H9 (cell line): ENCODE measurements at regions not wholly inside any gene's neighbourhood (a gene's known extent, or its start where the extent isn't known, plus 50 kb on each side); places are given as distances from the start of the nearest gene placed in this dataset.

ENCODE experiments used
- DNase-seq: peaks from one replicate; pipeline ENCODE4 v3.0.0-alpha.2; 2017
- H2AFZ ChIP-seq: one replicate; pipeline ENCODE4 v1.6.1; 2013; ENCODE audit warnings: mild to moderate bottlenecking, low read length, control low read depth, moderate library complexity
- H2AK5ac ChIP-seq: 2 replicates; pipeline ENCODE4 v1.6.1; 2013; ENCODE audit warnings: low read length, control low read depth, mixed read lengths; ENCODE audit not compliant: insufficient read length
- H2BK120ac ChIP-seq: one replicate; pipeline ENCODE4 v1.6.1; 2013; ENCODE audit warnings: low read depth, mild to moderate bottlenecking, low read length, control low read depth, inconsistent platforms; ENCODE audit not compliant: poor library complexity, severe bottlenecking
- H2BK12ac ChIP-seq: 2 replicates; pipeline ENCODE4 v1.6.1; 2013; ENCODE audit warnings: low read length, control low read depth, mixed read lengths, low read depth; ENCODE audit not compliant: insufficient read length
- H2BK15ac ChIP-seq: 2 replicates; pipeline ENCODE4 v1.6.1; 2013; ENCODE audit warnings: low read depth, low read length, control low read depth
- H2BK20ac ChIP-seq: one replicate; pipeline ENCODE4 v1.6.1; 2013; ENCODE audit warnings: low read depth, mild to moderate bottlenecking, low read length, control low read depth, inconsistent platforms; ENCODE audit not compliant: poor library complexity, severe bottlenecking
- H2BK5ac ChIP-seq: 2 replicates; pipeline ENCODE4 v1.6.1; 2013; ENCODE audit warnings: low read length, control low read depth, mixed read lengths; ENCODE audit not compliant: insufficient read length
- H3K14ac ChIP-seq: 2 replicates; pipeline ENCODE4 v1.6.1; 2013; ENCODE audit warnings: low read length, control low read depth; ENCODE audit not compliant: insufficient read depth
- H3K18ac ChIP-seq: 2 replicates; pipeline ENCODE4 v1.6.1; 2013; ENCODE audit warnings: low read depth, mild to moderate bottlenecking, mixed read lengths, low read length, control low read depth; ENCODE audit not compliant: insufficient read length
- H3K23ac ChIP-seq: 2 replicates; pipeline ENCODE4 v1.6.1; 2013; ENCODE audit warnings: low read length, control low read depth, mixed read lengths, low read depth; ENCODE audit not compliant: insufficient read length
- H3K23me2 ChIP-seq: 2 replicates; pipeline ENCODE4 v1.6.1; 2013; ENCODE audit warnings: low read depth, mild to moderate bottlenecking, mixed read lengths, low read length, control low read depth; ENCODE audit not compliant: insufficient read length, poor library complexity, severe bottlenecking
- H3K27ac ChIP-seq: 2 replicates; pipeline ENCODE4 v1.5.1; 2013; ENCODE audit warnings: low read length, control low read depth, mixed read lengths, low read depth; ENCODE audit not compliant: insufficient read length
- H3K27me3 ChIP-seq: 2 replicates; pipeline ENCODE4 v1.6.1; 2013; ENCODE audit warnings: low read length, control low read depth, inconsistent platforms; ENCODE audit not compliant: insufficient read depth
- H3K4ac ChIP-seq: 2 replicates; pipeline ENCODE4 v1.6.1; 2013; ENCODE audit warnings: low read depth, mild to moderate bottlenecking, control low read depth, inconsistent platforms, low read length, moderate library complexity
- H3K4me1 ChIP-seq: 2 replicates; pipeline ENCODE4 v1.6.1; 2013; ENCODE audit warnings: low read length, control low read depth, inconsistent platforms; ENCODE audit not compliant: insufficient read depth
- H3K4me2 ChIP-seq: 2 replicates; pipeline ENCODE4 v1.6.1; 2013; ENCODE audit warnings: low read length, control low read depth, mixed read lengths; ENCODE audit not compliant: insufficient read length, insufficient read depth
- H3K56ac ChIP-seq: 2 replicates; pipeline ENCODE4 v1.6.1; 2013; ENCODE audit warnings: low read depth, mild to moderate bottlenecking, mixed read lengths, low read length, control low read depth; ENCODE audit not compliant: insufficient read length
- H3K79me1 ChIP-seq: 2 replicates; pipeline ENCODE4 v1.6.1; 2013; ENCODE audit warnings: low read depth, mild to moderate bottlenecking, moderate library complexity, low read length, control low read depth, inconsistent platforms; ENCODE audit not compliant: insufficient read depth, poor library complexity, severe bottlenecking
- H3K79me2 ChIP-seq: 2 replicates; pipeline ENCODE4 v1.6.1; 2013; ENCODE audit warnings: low read length, control low read depth, inconsistent platforms; ENCODE audit not compliant: insufficient read depth
- H3K9ac ChIP-seq: 2 replicates; pipeline ENCODE4 v1.6.1; 2013; ENCODE audit warnings: low read length, control low read depth, mixed read lengths; ENCODE audit not compliant: insufficient read length; ENCODE audit errors: extremely low read depth
- H3K9me3 ChIP-seq: one replicate; pipeline ENCODE4 v1.6.1; 2013; ENCODE audit warnings: low read depth, low read length, inconsistent platforms; ENCODE audit not compliant: control insufficient read depth
- H3T11ph ChIP-seq: one replicate; pipeline ENCODE4 v1.6.1; 2013; ENCODE audit warnings: mild to moderate bottlenecking, low read length, control low read depth, inconsistent platforms
- H4K20me1 ChIP-seq: one replicate; pipeline ENCODE4 v1.6.1; 2013; ENCODE audit not compliant: control insufficient read depth, insufficient read length, insufficient read depth
- H4K5ac ChIP-seq: 2 replicates; pipeline ENCODE4 v1.6.1; 2013; ENCODE audit warnings: low read depth, mild to moderate bottlenecking, mixed read lengths, low read length, control low read depth; ENCODE audit not compliant: insufficient read length
- H4K8ac ChIP-seq: replicated peaks from 2 replicates; pipeline ENCODE4 v1.6.1; 2013; ENCODE audit warnings: low read length, control low read depth, mixed read lengths, low read depth; ENCODE audit not compliant: insufficient read length
- H4K91ac ChIP-seq: 2 replicates; pipeline ENCODE4 v1.6.1; 2013; ENCODE audit warnings: low read depth, mild to moderate bottlenecking, moderate library complexity, mixed read lengths, low read length, control low read depth; ENCODE audit not compliant: insufficient read length
- H3K27ac Mint-ChIP-seq, 3 experiments: 2 replicates in 2 of 3; 3 replicates in 1 of 3; pipeline ENCODE4 v1.8.0; 2020 to 2021; ENCODE audit warnings: mixed read lengths in 3 of 3, mild to moderate bottlenecking in 1 of 3, moderate library complexity in 1 of 3
- H3K27me3 Mint-ChIP-seq: 2 replicates; pipeline ENCODE4 v1.8.0; 2021; ENCODE audit warnings: low read depth, mild to moderate bottlenecking, moderate library complexity, mixed read lengths
- H3K36me3 Mint-ChIP-seq, 3 experiments: 2 replicates in 2 of 3; 3 replicates in 1 of 3; pipeline ENCODE4 v1.8.0; 2020 to 2021; ENCODE audit warnings: low read depth in 3 of 3, mixed read lengths in 3 of 3; ENCODE audit not compliant: insufficient read depth in 1 of 3
- H3K4me1 Mint-ChIP-seq, 2 experiments: 2 replicates each; pipeline ENCODE4 v1.8.0; 2020; ENCODE audit warnings: mixed read lengths in 2 of 2
- H3K4me3 Mint-ChIP-seq, 2 experiments: 2 replicates in 1 of 2; 3 replicates in 1 of 2; pipeline ENCODE4 v1.8.0; 2020 to 2021; ENCODE audit warnings: mild to moderate bottlenecking in 2 of 2, mixed read lengths in 2 of 2, moderate library complexity in 1 of 2
- H3K9me3 Mint-ChIP-seq, 2 experiments: 2 replicates in 1 of 2; 3 replicates in 1 of 2; pipeline ENCODE4 v1.8.0; 2020; ENCODE audit warnings: mild to moderate bottlenecking in 2 of 2, mixed read lengths in 2 of 2, moderate library complexity in 1 of 2
- CTCF ChIP-seq: fragments of 200-600 bp; sonication (generic); conservative IDR thresholded peaks from 3 replicates; pipeline ENCODE4 v1.8.0; 2021; ENCODE audit warnings: antibody characterized with exemption, mild to moderate bottlenecking
- WGBS: extraction: QIAGEN DNeasy Blood & Tissue Kit; methylation state at CpG from one replicate; pipeline ENCODE4 v1.1.7; 2013; ENCODE audit warnings: missing lambda C conversion rate, low lambda C conversion rate, mixed read lengths; ENCODE audit not compliant: insufficient read length; ENCODE audit errors: extremely low coverage; 5-methylcytosine and 5-hydroxymethylcytosine counted together

GRCh38 chr9:90330231-90330630, 312.4 kb downstream of the DIRAS2 start:
- Mint-ChIP-seq H3K4me3 (no peak overlapping the region), H3K4me1 (peaks cover 19% of the 10 kb centered on the region in 2 experiments), H3K27ac (no peak overlapping the region), H3K9me3 (no peaks in the 10 kb centered on the region), H3K36me3 (no peaks in the 10 kb centered on the region), H3K27me3 (no peaks in the 10 kb centered on the region)
- Histone ChIP-seq H3K27ac (no peak overlapping the region), H3K79me1 (no peaks in the 10 kb centered on the region), H4K8ac (no peak overlapping the region), H3K4me1 (no peaks in the 10 kb centered on the region), H4K5ac (no peak overlapping the region), H2AFZ (peak overlapping the region; percentile 40), H2BK15ac (no peak overlapping the region), H3K23ac (no peak overlapping the region), H3K14ac (no peak overlapping the region), H4K20me1 (no peaks in the 10 kb centered on the region), H3K56ac (no peak overlapping the region), H2BK20ac (no peak overlapping the region), H2BK120ac (no peak overlapping the region), H3K79me2 (no peaks in the 10 kb centered on the region), H4K91ac (no peak overlapping the region), H2BK5ac (no peak overlapping the region), H3K27me3 (no peaks in the 10 kb centered on the region), H3K18ac (no peak overlapping the region), H3K4ac (no peak overlapping the region), H2AK5ac (no peak overlapping the region), H3K23me2 (no peaks in the 10 kb centered on the region), H3K4me2 (no peak overlapping the region), H3T11ph (no peak overlapping the region), H3K9ac (no peak overlapping the region), H3K9me3 (no peaks in the 10 kb centered on the region), H2BK12ac (no peak overlapping the region)
- no peak for TF ChIP-seq CTCF
- WGBS: no CpG with 5 or more reads among the region's 3 CpGs
- no peak for DNase-seq
